Esophagus muscularis mucosa (tissue), 4 donors: ENCODE measurements at regions not wholly inside any gene's neighbourhood (a gene's known extent, or its start where the extent isn't known, plus 50 kb on each side); places are given as distances from the start of the nearest gene placed in this dataset.

Experiments
- DNase-seq: peaks from one replicate; pipeline ENCODE4 v3.0.0-alpha.2; 2017; ENCODE audit errors: extremely low spot score
- H3K27ac ChIP-seq, 4 donors: fragments of 200-600 bp; sonication (generic); replicated peaks in 1 of 4; 1 replicate in 3 of 4; 2 replicates in 1 of 4; pipeline ENCODE4 v1.5.1; 2016 to 2019; ENCODE audit warnings: mild to moderate bottlenecking in 1 of 4
- H3K27me3 ChIP-seq, 4 donors: fragments of 200-600 bp; sonication (generic); one replicate each; pipeline versions ENCODE4 v1.5.1 to v1.6.0; 2016 to 2019
- H3K36me3 ChIP-seq, 4 donors: fragments of 200-600 bp; sonication (generic); one replicate each; pipeline ENCODE4 v1.5.1; 2016 to 2019
- H3K4me1 ChIP-seq, 4 donors: fragments of 200-600 bp; sonication (generic); one replicate each; pipeline ENCODE4 v1.5.1; 2016 to 2019
- H3K4me3 ChIP-seq, 4 donors: fragments of 200-600 bp; sonication (generic); 1 replicate in 2 of 4; 2 replicates in 2 of 4; pipeline ENCODE4 v1.5.1; 2016 to 2019; ENCODE audit warnings: mild to moderate bottlenecking in 4 of 4, moderate library complexity in 1 of 4
- H3K9me3 ChIP-seq, 4 donors: fragments of 200-600 bp; sonication (generic); 1 replicate in 3 of 4; 2 replicates in 1 of 4; pipeline ENCODE4 v1.5.1; 2016 to 2019
- EP300 ChIP-seq: sonication (generic); formaldehyde crosslinking; IDR thresholded peaks from one replicate; pipeline ENCODE4 v1.6.1; 2017; ENCODE audit warnings: antibody characterized with exemption
- POLR2A ChIP-seq: fragments of 450-650 bp; IDR thresholded peaks from one replicate; pipeline ENCODE4 v1.6.1; 2017; ENCODE audit warnings: antibody characterized with exemption, moderate library complexity, mild to moderate bottlenecking, low read depth
- POLR2AphosphoS5 ChIP-seq, 2 donors: sonication (generic); formaldehyde crosslinking; IDR thresholded peaks; one replicate each; pipeline ENCODE4 v1.6.1; 2017; ENCODE audit warnings: antibody characterized with exemption in 2 of 2
- WGBS: methylation state at CpG from one replicate; pipeline ENCODE4 v1.1.5; 2018; 5-methylcytosine and 5-hydroxymethylcytosine counted together
- intact Hi-C: fragments of 100-400 bp; cut with DNase I; formaldehyde crosslinking; loops from one replicate; pipeline ENCODE4 v1.15.1; 2023
- TF ChIP-seq, protein P1 (sequence below), 3 experiments: fragments of 200-600 bp in 2 of 3; fragments of 450-650 bp in 1 of 3; sonication (generic) in 2 of 3; IDR thresholded peaks; one replicate each; pipeline ENCODE4 v1.5.1; 2017 to 2019; ENCODE audit warnings: antibody characterized with exemption in 3 of 3, mild to moderate bottlenecking in 2 of 3, moderate library complexity in 1 of 3

GRCh38 chr7:114345494-114345893 lies 69.1 kb upstream of the FOXP2 start:
- 63% methylated on average over 2 of the region's 2 CpGs for WGBS
- DNase-seq = no peak

GRCh38 chr7:114343949-114344708 lies 70.5 kb upstream of the FOXP2 start:
- Histone ChIP-seq H3K9me3 (no peaks in the 10 kb centered on the region), H3K36me3 (no peaks in the 10 kb centered on the region), H3K27me3 (no peaks in the 10 kb centered on the region), H3K4me3 (no peak overlapping the region), H3K27ac (no peak overlapping the region), H3K4me1 (peaks cover 0 to 2% (median 0%) of the 10 kb centered on the region in 4 donors)
- intact Hi-C loops = no loop called here
- 88% methylated on average over 9 of the region's 9 CpGs for WGBS
- DNase-seq = no peak
- TF ChIP-seq EP300 = no peak
- TF ChIP-seq POLR2AphosphoS5 (IDR thresholded peaks at IDR 0.05) = no peak
- TF ChIP-seq, protein P1, sequence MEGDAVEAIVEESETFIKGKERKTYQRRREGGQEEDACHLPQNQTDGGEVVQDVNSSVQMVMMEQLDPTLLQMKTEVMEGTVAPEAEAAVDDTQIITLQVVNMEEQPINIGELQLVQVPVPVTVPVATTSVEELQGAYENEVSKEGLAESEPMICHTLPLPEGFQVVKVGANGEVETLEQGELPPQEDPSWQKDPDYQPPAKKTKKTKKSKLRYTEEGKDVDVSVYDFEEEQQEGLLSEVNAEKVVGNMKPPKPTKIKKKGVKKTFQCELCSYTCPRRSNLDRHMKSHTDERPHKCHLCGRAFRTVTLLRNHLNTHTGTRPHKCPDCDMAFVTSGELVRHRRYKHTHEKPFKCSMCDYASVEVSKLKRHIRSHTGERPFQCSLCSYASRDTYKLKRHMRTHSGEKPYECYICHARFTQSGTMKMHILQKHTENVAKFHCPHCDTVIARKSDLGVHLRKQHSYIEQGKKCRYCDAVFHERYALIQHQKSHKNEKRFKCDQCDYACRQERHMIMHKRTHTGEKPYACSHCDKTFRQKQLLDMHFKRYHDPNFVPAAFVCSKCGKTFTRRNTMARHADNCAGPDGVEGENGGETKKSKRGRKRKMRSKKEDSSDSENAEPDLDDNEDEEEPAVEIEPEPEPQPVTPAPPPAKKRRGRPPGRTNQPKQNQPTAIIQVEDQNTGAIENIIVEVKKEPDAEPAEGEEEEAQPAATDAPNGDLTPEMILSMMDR (IDR thresholded peaks at IDR 0.05) = no peak
- TF ChIP-seq POLR2A = no peak

More at GRCh38 chr7:114345494-114345893, 69.1 kb upstream of the FOXP2 start:
- intact Hi-C loops = no loop called here
- Histone ChIP-seq H3K9me3 (no peaks in the 10 kb centered on the region), H3K36me3 (no peaks in the 10 kb centered on the region), H3K27me3 (no peaks in the 10 kb centered on the region), H3K4me1 (peaks cover 0 to 2% (median 0%) of the 10 kb centered on the region in 4 donors), H3K4me3 (no peak overlapping the region), H3K27ac (no peak overlapping the region)
- no peak for TF ChIP-seq POLR2AphosphoS5 (IDR thresholded peaks at IDR 0.05)
- TF ChIP-seq, protein P1 (IDR thresholded peaks at IDR 0.05) = no peak
- TF ChIP-seq EP300 = no peak
- no peak for TF ChIP-seq POLR2A

DNA sequence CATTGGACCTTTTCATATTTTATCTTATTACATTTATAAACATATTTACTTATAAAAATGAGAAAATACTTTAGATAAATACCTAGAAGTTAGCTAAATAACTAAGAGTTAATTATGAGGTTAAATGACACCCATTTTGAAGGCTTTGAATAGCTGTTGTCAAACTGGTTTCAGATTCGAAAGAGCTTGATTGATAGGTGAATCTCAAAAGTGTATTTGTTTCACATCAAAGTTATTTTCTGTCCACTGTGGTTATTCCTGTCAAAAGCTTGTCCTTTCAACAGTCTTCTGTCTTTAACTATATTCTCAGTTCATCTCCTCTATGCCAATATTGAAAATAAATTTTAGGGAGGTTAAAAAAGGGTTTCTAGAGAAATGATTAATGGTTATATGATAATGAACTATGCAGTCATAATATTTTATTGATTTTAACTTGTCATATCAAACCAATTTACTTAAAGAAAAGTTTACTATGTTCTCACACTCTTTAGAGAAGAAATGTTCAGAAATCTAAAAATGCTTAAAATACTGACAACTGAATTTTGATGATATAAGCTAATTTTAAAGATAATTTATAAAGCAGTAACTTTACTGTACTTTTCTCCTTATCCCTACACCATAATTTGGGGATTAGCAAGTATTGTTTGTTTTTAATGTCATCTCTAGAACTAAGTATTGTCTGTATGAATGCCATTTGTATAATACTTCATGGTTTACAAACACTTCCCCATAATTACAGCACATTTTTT lies 72.0 kb upstream of the FOXP2 start:
- Histone ChIP-seq H3K27me3 (no peaks in the 10 kb centered on the region), H3K4me3 (no peak overlapping the region), H3K4me1 (peaks cover 0 to 2% (median 0%) of the 10 kb centered on the region in 4 donors), H3K36me3 (no peaks in the 10 kb centered on the region), H3K9me3 (no peaks in the 10 kb centered on the region), H3K27ac (no peak overlapping the region)
- intact Hi-C loops = no loop called here
- TF ChIP-seq POLR2A = no peak
- TF ChIP-seq, protein P1 (IDR thresholded peaks at IDR 0.05) = no peak
- TF ChIP-seq EP300 = no peak
- TF ChIP-seq POLR2AphosphoS5 (IDR thresholded peaks at IDR 0.05) = no peak
- 83% methylated on average over 1 of the region's 1 CpG for WGBS
- no peak for DNase-seq

GRCh38 chr7:114341648-114342047 lies 73.0 kb upstream of the FOXP2 start:
- no peak for DNase-seq
- H3K4me3 ChIP-seq = no peak overlapping the region
- no peak overlapping the region for H3K27ac ChIP-seq
- no peak for TF ChIP-seq POLR2AphosphoS5 (IDR thresholded peaks at IDR 0.05)
- TF ChIP-seq, protein P1 (IDR thresholded peaks at IDR 0.05) = no peak
- no peak for TF ChIP-seq POLR2A
- no peak for TF ChIP-seq EP300
- 94% methylated on average over 3 of the region's 3 CpGs for WGBS
- no peaks in the 10 kb centered on the region for H3K36me3 ChIP-seq
- intact Hi-C loops = no loop called here
- H3K9me3 ChIP-seq = no peaks in the 10 kb centered on the region
- peaks cover 0 to 2% (median 0%) of the 10 kb centered on the region in 4 donors for H3K4me1 ChIP-seq
- no peaks in the 10 kb centered on the region for H3K27me3 ChIP-seq
